Endodermal cell (in vitro differentiated cells): ENCODE measurements at regions not wholly inside any gene's neighbourhood (a gene's known extent, or its start where the extent isn't known, plus 50 kb on each side); places are given as distances from the start of the nearest gene placed in this dataset.

Experiments used
- DNase-seq: peaks from one replicate; pipeline ENCODE4 v3.0.0-alpha.2; 2017
- H3K27ac ChIP-seq: 2 replicates; pipeline ENCODE4 v1.5.1; 2013; ENCODE audit warnings: mild to moderate bottlenecking, low read depth, low read length, moderate library complexity
- H3K27me3 ChIP-seq: 2 replicates; pipeline ENCODE4 v1.6.1; 2013; ENCODE audit warnings: mild to moderate bottlenecking, low read length, moderate library complexity; ENCODE audit not compliant: insufficient read depth, control insufficient read depth, poor library complexity, severe bottlenecking
- H3K36me3 ChIP-seq: 2 replicates; pipeline ENCODE4 v1.7.0; 2013; ENCODE audit warnings: mild to moderate bottlenecking, low read length, moderate library complexity; ENCODE audit not compliant: control insufficient read depth, insufficient read depth
- H3K4me1 ChIP-seq: one replicate; pipeline ENCODE4 v1.7.0; 2013; ENCODE audit warnings: low read length; ENCODE audit not compliant: control insufficient read depth, insufficient read depth
- H3K4me3 ChIP-seq: 2 replicates; pipeline ENCODE4 v1.5.1; 2013; ENCODE audit warnings: mild to moderate bottlenecking, low read length, moderate library complexity
- H3K9ac ChIP-seq: 2 replicates; pipeline ENCODE4 v1.6.1; 2013; ENCODE audit warnings: mild to moderate bottlenecking, low read length, moderate library complexity; ENCODE audit not compliant: poor library complexity, severe bottlenecking; ENCODE audit errors: extremely low read depth
- H3K9me3 ChIP-seq: 2 replicates; pipeline ENCODE4 v1.6.1; 2013; ENCODE audit warnings: mild to moderate bottlenecking, low read length, moderate library complexity; ENCODE audit not compliant: control insufficient read depth
- H3K27ac Mint-ChIP-seq: 2 replicates; pipeline ENCODE4 v1.8.0; 2020; ENCODE audit warnings: mixed read lengths
- H3K27me3 Mint-ChIP-seq: 2 replicates; pipeline ENCODE4 v1.8.0; 2021; ENCODE audit warnings: mild to moderate bottlenecking, mixed read lengths; ENCODE audit not compliant: insufficient read depth
- H3K36me3 Mint-ChIP-seq: 2 replicates; pipeline ENCODE4 v1.8.0; 2020; ENCODE audit warnings: low read depth, mixed read lengths
- H3K4me1 Mint-ChIP-seq: 2 replicates; pipeline ENCODE4 v1.8.0; 2020; ENCODE audit warnings: mixed read lengths
- H3K4me3 Mint-ChIP-seq: 2 replicates; pipeline ENCODE4 v1.8.0; 2020; ENCODE audit warnings: mild to moderate bottlenecking, moderate library complexity, mixed read lengths
- H3K9me3 Mint-ChIP-seq: 2 replicates; pipeline ENCODE4 v1.8.0; 2020; ENCODE audit warnings: mild to moderate bottlenecking, mixed read lengths
- WGBS, 2 experiments: methylation state at CpG; one replicate each; pipeline versions ENCODE4 v1.1.5 to v1.1.7; 2013; ENCODE audit warnings: missing lambda C conversion rate in 2 of 2, mixed read lengths in 1 of 2; ENCODE audit not compliant: insufficient coverage in 1 of 2, insufficient read length in 1 of 2; 5-methylcytosine and 5-hydroxymethylcytosine counted together
- TF ChIP-seq, protein P1 (sequence below): fragments of 200-600 bp; sonication (generic); conservative IDR thresholded peaks from 2 replicates; pipeline ENCODE4 v1.5.0; 2021; ENCODE audit warnings: antibody characterized with exemption, mild to moderate bottlenecking

DNA sequence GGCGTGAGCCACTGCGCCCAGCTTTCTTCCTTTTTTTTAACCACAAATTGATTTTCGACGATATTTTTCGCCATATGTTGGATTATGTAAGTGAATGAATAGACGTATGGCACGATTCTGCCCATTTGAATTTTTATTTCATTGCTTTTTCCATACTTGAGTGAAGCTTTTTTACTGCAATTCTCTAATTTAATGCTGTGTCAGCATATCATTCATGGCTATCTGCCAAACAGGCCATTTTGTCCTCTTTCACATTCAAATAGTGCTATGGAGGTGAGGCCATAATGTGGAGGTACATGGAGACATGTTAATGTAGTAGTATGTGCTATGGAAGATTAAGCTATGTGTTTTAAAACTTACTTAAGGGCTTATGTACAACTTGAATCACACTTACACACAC is 152.1 kb upstream of the TUSC1 start:
- WGBS, 2 experiments: 89 to 98% methylated on average over 7 of the region's 7 CpGs
- no peak overlapping the region for H3K4me3 Mint-ChIP-seq
- DNase-seq: no peak
- no peaks in the 10 kb centered on the region for H3K36me3 ChIP-seq
- no peaks in the 10 kb centered on the region for H3K4me1 ChIP-seq
- no peak overlapping the region for H3K27ac Mint-ChIP-seq
- no peaks in the 10 kb centered on the region for H3K9me3 ChIP-seq
- H3K27me3 ChIP-seq: no peaks in the 10 kb centered on the region
- no peak overlapping the region for H3K9ac ChIP-seq
- TF ChIP-seq, protein P1, sequence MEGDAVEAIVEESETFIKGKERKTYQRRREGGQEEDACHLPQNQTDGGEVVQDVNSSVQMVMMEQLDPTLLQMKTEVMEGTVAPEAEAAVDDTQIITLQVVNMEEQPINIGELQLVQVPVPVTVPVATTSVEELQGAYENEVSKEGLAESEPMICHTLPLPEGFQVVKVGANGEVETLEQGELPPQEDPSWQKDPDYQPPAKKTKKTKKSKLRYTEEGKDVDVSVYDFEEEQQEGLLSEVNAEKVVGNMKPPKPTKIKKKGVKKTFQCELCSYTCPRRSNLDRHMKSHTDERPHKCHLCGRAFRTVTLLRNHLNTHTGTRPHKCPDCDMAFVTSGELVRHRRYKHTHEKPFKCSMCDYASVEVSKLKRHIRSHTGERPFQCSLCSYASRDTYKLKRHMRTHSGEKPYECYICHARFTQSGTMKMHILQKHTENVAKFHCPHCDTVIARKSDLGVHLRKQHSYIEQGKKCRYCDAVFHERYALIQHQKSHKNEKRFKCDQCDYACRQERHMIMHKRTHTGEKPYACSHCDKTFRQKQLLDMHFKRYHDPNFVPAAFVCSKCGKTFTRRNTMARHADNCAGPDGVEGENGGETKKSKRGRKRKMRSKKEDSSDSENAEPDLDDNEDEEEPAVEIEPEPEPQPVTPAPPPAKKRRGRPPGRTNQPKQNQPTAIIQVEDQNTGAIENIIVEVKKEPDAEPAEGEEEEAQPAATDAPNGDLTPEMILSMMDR: no peak
- no peak overlapping the region for H3K4me3 ChIP-seq
- peaks cover 8% of the 10 kb centered on the region for H3K9me3 Mint-ChIP-seq
- no peaks in the 10 kb centered on the region for H3K4me1 Mint-ChIP-seq
- H3K36me3 Mint-ChIP-seq: no peaks in the 10 kb centered on the region
- no peak overlapping the region for H3K27ac ChIP-seq
- H3K27me3 Mint-ChIP-seq: no peaks in the 10 kb centered on the region

DNA sequence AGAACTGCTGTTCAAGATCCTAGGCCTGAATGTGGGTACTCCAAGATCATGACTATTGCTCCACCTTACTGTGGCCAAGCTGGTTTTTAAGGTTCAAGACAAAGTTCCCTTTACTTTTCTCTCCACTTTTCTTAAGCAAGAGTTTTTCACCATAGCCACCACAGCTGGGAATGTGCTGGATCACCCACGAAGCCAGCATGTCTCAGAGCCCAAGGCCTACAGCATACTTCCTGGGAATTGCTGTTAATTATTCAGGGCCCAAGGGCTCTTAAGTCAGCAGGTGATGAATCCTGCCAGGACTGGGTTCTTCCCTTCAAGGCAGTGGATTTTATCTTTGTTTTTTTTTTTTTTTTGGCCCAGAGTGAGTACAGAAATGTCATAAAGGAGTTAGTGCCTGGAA is 149.4 kb upstream of the TUSC1 start:
- DNase-seq: no peak
- Mint-ChIP-seq H3K27me3 (no peaks in the 10 kb centered on the region), H3K27ac (no peak overlapping the region), H3K4me1 (no peaks in the 10 kb centered on the region), H3K4me3 (no peak overlapping the region), H3K36me3 (no peaks in the 10 kb centered on the region), H3K9me3 (peaks cover 8% of the 10 kb centered on the region)
- Histone ChIP-seq H3K27me3 (no peaks in the 10 kb centered on the region), H3K9ac (no peak overlapping the region), H3K27ac (no peak overlapping the region), H3K4me3 (no peak overlapping the region), H3K36me3 (no peaks in the 10 kb centered on the region), H3K4me1 (no peaks in the 10 kb centered on the region), H3K9me3 (peaks cover under 1% of the 10 kb centered on the region)
- WGBS, 2 experiments: 70 to 80% methylated on average over 1 of the region's 1 CpG
- TF ChIP-seq, protein P1: no peak

DNA sequence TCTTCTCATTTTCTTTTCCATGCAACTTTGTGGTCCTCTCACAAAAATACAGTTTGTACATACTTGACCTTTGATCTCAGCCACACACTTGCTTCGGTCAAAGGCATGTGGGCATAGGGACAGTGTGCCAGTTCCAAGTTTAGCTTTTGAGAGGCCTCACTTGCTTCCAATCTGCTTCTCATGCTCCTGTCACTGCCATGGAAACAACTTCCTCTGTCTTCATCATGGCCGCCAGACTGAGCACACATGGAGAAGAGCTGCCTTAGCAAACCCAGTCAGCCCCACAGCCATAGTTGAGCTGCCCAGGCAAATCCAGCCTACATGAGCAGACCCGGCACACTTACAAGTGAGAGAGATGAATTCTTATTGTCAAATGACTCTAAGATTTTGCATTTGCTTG is 138.2 kb upstream of the TUSC1 start:
- Histone ChIP-seq H3K9me3 (no peaks in the 10 kb centered on the region), H3K4me3 (no peak overlapping the region), H3K27me3 (no peaks in the 10 kb centered on the region), H3K36me3 (no peaks in the 10 kb centered on the region), H3K9ac (no peak overlapping the region), H3K27ac (no peak overlapping the region), H3K4me1 (no peaks in the 10 kb centered on the region)
- no peaks in the 10 kb centered on the region for H3K27me3 Mint-ChIP-seq
- no peaks in the 10 kb centered on the region for H3K4me1 Mint-ChIP-seq
- no peak overlapping the region for H3K4me3 Mint-ChIP-seq
- H3K9me3 Mint-ChIP-seq: no peaks in the 10 kb centered on the region
- TF ChIP-seq, protein P1: no peak
- WGBS, 2 experiments: 89% methylated on average over 3 of the region's 3 CpGs; no CpG with 5 or more reads in 1 of the 2 experiments
- no peaks in the 10 kb centered on the region for H3K36me3 Mint-ChIP-seq
- H3K27ac Mint-ChIP-seq: no peak overlapping the region
- DNase-seq: no peak
